Naive thymus-derived CD8-positive, alpha-beta T cell (primary cell): ENCODE measurements at regions not wholly inside any gene's neighbourhood (a gene's known extent, or its start where the extent isn't known, plus 50 kb on each side); places are given as distances from the start of the nearest gene placed in this dataset.

Experiments used
- ATAC-seq, 2 donors: fragments of 150-1000 bp; cut with Tn5 transposase in 1 of 2; sonication (Bioruptor Pico), chemical (Tn5 transposase) in 1 of 2; 1 replicate in 1 of 2; 2 replicates in 1 of 2; pipeline ENCODE4 v1.10.0; 2021; ENCODE audit warnings: mild to moderate bottlenecking in 2 of 2, moderate library complexity in 2 of 2
- POLR2A ChIA-PET: fragments of 350-600 bp; sonication (Branson Sonifier 250); formaldehyde crosslinking; loops from one replicate; lab custom pipeline; 2021; ENCODE audit warnings: antibody characterized with exemption; lab: Charles Lee
- DNase-seq, 10 donors: peaks; one replicate each; pipeline versions ENCODE4 v3.0.0 to v3.0.0-alpha.2; 2020 to 2022
- H3K27ac Mint-ChIP-seq, 10 donors: one replicate each; pipeline ENCODE4 v1.8.0; 2020 to 2022; ENCODE audit warnings: mild to moderate bottlenecking in 10 of 10, mixed read lengths in 10 of 10, moderate library complexity in 4 of 10, inconsistent platforms in 1 of 10
- H3K27me3 Mint-ChIP-seq, 5 donors: one replicate each; pipeline ENCODE4 v1.8.0; 2021 to 2022; ENCODE audit warnings: mixed read lengths in 5 of 5
- H3K36me3 Mint-ChIP-seq, 3 donors: one replicate each; pipeline ENCODE4 v1.8.0; 2020 to 2022; ENCODE audit warnings: mixed read lengths in 3 of 3, mild to moderate bottlenecking in 2 of 3, inconsistent platforms in 1 of 3
- H3K4me1 Mint-ChIP-seq, 4 donors: one replicate each; pipeline ENCODE4 v1.8.0; 2021 to 2022; ENCODE audit warnings: mixed read lengths in 4 of 4
- H3K4me3 Mint-ChIP-seq, 10 donors: one replicate each; pipeline ENCODE4 v1.8.0; 2020 to 2022; ENCODE audit warnings: mild to moderate bottlenecking in 10 of 10, mixed read lengths in 10 of 10, moderate library complexity in 6 of 10, inconsistent platforms in 1 of 10
- H3K9me3 Mint-ChIP-seq, 9 donors: one replicate each; pipeline ENCODE4 v1.8.0; 2020 to 2022; ENCODE audit warnings: mixed read lengths in 9 of 9, mild to moderate bottlenecking in 3 of 9, inconsistent platforms in 1 of 9, moderate library complexity in 1 of 9

DNA sequence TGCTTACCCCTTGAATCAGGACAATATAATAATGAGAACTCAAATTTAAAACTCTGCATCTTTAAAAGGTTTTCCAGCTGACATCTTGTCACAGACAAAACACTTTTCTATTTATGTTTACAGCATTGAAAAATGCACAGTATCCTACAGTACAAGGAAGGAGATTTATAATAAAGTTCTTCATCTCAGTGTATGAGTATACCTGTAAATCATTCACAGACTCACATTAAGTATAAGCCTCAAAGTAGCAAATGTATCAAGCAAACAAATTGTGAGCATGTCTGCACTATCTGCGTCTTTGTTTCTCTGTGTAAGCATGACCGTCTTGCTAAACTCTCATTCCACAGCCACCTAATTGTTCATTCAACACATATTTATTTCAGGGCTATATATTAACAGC is 52.8 kb downstream of the PPP1R2C start:
- peaks cover 0 to 13% (median 1%) of the 10 kb centered on the region in 4 donors for H3K4me1 Mint-ChIP-seq
- H3K4me3 Mint-ChIP-seq, result no peak overlapping the region
- DNase-seq, result no peak
- H3K27ac Mint-ChIP-seq, result no peak overlapping the region
- H3K27me3 Mint-ChIP-seq, result no peaks in the 10 kb centered on the region
- POLR2A ChIA-PET, result no interaction called here
- no peak for ATAC-seq
- peaks cover 0 to 9% (median 0%) of the 10 kb centered on the region in 3 donors for H3K36me3 Mint-ChIP-seq
- H3K9me3 Mint-ChIP-seq, result peaks cover 0 to 6% (median 0%) of the 10 kb centered on the region in 9 donors

GRCh38 chrX:42720209-42720608 is 57.8 kb downstream of the PPP1R2C start:
- Mint-ChIP-seq H3K27me3 (no peaks in the 10 kb centered on the region), H3K27ac (peak overlapping the region in 2 of 10 donors; percentile 13 to 39)

DNA sequence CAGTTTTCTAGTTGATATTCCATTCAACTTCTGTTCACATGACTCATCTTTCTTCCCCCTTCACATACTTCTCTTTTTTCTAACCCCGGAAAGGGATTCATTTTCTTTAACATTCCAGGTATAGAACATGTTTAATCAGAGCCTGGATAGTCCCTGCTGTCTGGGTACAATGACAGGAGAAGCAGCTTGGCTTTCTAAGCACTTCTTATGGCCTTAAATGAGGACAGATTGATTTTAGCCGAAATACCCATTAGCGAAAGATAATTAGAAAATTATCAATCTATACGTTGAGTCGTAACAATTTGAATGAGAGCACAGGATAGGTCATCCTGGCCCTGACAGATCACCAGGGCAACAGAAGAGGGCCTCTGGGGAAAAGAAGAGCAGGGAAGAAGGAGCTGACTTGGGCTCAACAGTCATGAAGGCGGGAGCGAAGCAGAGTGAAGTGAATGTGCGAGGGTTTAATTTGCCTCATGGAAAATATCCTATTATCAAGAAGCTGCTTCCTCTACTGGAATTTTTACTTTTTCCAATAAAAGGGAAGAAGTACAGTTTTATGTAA is 62.2 kb downstream of the PPP1R2C start:
- H3K9me3 Mint-ChIP-seq, result peaks cover 0 to 7% (median 0%) of the 10 kb centered on the region in 9 donors
- H3K27me3 Mint-ChIP-seq, result no peaks in the 10 kb centered on the region
- no peaks in the 10 kb centered on the region for H3K36me3 Mint-ChIP-seq
- ATAC-seq, result no peak
- DNase-seq, result no peak
- H3K27ac Mint-ChIP-seq, result peak overlapping the region in 1 of 10 donors; percentile 57
- H3K4me1 Mint-ChIP-seq, result peaks cover 2 to 21% (median 14%) of the 10 kb centered on the region in 4 donors
- peak overlapping the region in 4 of 10 donors; percentile 11 to 56 (median 47) for H3K4me3 Mint-ChIP-seq
- POLR2A ChIA-PET, result interaction anchor here (0.7 kb wide), 1 partner anchor 12 kb away, joined by 3 read pairs; no protein-coding TSS in a partner anchor

More at GRCh38 chrX:42720209-42720608, 57.8 kb downstream of the PPP1R2C start:
- no peak for DNase-seq
- Mint-ChIP-seq H3K36me3 (peaks cover 0 to 5% (median 0%) of the 10 kb centered on the region in 3 donors), H3K9me3 (peaks cover 0 to 7% (median 0%) of the 10 kb centered on the region in 9 donors), H3K4me1 (peaks cover 2 to 15% (median 10%) of the 10 kb centered on the region in 4 donors), H3K4me3 (no peak overlapping the region)
- ATAC-seq, result no peak
- POLR2A ChIA-PET, result no interaction called here

GRCh38 chrX:42714981-42715700 is 62.8 kb downstream of the PPP1R2C start:
- peak; percentile 85 to 88 for ATAC-seq
- H3K27me3 Mint-ChIP-seq, result no peaks in the 10 kb centered on the region
- H3K36me3 Mint-ChIP-seq, result no peaks in the 10 kb centered on the region
- peak overlapping the region in 5 of 10 donors; percentile 11 to 56 (median 40) for H3K4me3 Mint-ChIP-seq
- POLR2A ChIA-PET, result interaction anchor here (0.7 kb wide), 1 partner anchor 13 kb away, joined by 3 read pairs; no protein-coding TSS in a partner anchor
- peak overlapping the region in 1 of 10 donors; percentile 57 for H3K27ac Mint-ChIP-seq
- peak in 8 of 10 donors; percentile 11 to 67 (median 34) for DNase-seq
- peaks cover 0 to under 1% (median 0%) of the 10 kb centered on the region in 9 donors for H3K9me3 Mint-ChIP-seq
- peaks cover 2 to 18% (median 14%) of the 10 kb centered on the region in 4 donors for H3K4me1 Mint-ChIP-seq

GRCh38 chrX:42710452-42710851 is 67.5 kb downstream of the PPP1R2C start:
- peaks cover under 1 to 19% (median 10%) of the 10 kb centered on the region in 4 donors for H3K4me1 Mint-ChIP-seq
- no peaks in the 10 kb centered on the region for H3K36me3 Mint-ChIP-seq
- H3K27ac Mint-ChIP-seq, result no peak overlapping the region
- no peaks in the 10 kb centered on the region for H3K9me3 Mint-ChIP-seq
- no peaks in the 10 kb centered on the region for H3K27me3 Mint-ChIP-seq
- ATAC-seq (no peak), DNase-seq (no peak)
- H3K4me3 Mint-ChIP-seq, result no peak overlapping the region
- POLR2A ChIA-PET, result no interaction called here

DNA sequence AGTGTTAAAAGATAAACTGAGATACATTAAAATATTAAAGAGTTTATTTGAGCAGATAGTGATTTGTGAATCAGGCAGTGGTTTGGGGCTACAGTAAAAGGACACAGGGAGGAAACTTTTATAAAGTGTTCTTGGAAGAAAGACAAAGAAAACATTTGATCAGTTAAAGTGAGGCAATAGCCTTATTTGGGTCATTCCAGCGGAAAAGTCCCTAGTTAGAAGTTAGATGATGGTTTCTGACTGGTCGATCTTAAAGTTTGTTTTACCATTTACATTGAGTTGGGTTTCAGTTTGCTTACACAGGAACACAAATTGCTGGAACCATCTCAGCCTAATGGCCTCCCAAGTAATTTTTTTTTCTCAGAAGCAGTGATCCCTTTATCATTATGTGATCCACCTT is 69.7 kb downstream of the PPP1R2C start:
- no peak overlapping the region for H3K4me3 Mint-ChIP-seq
- no peaks in the 10 kb centered on the region for H3K36me3 Mint-ChIP-seq
- POLR2A ChIA-PET, result no interaction called here
- peaks cover 2 to 17% (median 13%) of the 10 kb centered on the region in 4 donors for H3K4me1 Mint-ChIP-seq
- no peak for ATAC-seq
- no peaks in the 10 kb centered on the region for H3K27me3 Mint-ChIP-seq
- H3K9me3 Mint-ChIP-seq, result no peaks in the 10 kb centered on the region
- H3K27ac Mint-ChIP-seq, result no peak overlapping the region
- no peak for DNase-seq

DNA sequence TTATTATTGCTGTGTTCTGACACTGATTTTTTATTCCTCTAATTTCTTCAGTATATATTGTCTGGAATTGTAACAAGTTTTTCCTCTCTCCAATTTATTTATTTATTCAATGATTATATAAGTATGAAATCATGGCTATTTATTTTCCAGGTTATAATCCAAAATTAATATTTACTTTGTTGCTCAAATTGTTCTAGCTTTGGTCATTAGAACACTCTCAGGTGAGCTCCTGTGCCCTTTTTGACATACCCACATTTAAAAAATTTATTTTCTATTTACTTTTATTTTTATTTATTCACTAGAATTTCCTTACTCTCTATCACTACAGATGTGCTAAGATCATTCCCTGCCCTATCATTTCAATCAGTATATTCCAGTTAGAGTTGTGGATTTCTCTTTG is 70.2 kb downstream of the PPP1R2C start:
- no peak overlapping the region for H3K4me3 Mint-ChIP-seq
- H3K27ac Mint-ChIP-seq, result no peak overlapping the region
- DNase-seq (no peak), ATAC-seq (no peak)
- H3K9me3 Mint-ChIP-seq, result peaks cover 0 to 2% (median 0%) of the 10 kb centered on the region in 9 donors
- peaks cover 2 to 17% (median 13%) of the 10 kb centered on the region in 4 donors for H3K4me1 Mint-ChIP-seq
- POLR2A ChIA-PET, result no interaction called here
- H3K27me3 Mint-ChIP-seq, result no peaks in the 10 kb centered on the region
- no peaks in the 10 kb centered on the region for H3K36me3 Mint-ChIP-seq

DNA sequence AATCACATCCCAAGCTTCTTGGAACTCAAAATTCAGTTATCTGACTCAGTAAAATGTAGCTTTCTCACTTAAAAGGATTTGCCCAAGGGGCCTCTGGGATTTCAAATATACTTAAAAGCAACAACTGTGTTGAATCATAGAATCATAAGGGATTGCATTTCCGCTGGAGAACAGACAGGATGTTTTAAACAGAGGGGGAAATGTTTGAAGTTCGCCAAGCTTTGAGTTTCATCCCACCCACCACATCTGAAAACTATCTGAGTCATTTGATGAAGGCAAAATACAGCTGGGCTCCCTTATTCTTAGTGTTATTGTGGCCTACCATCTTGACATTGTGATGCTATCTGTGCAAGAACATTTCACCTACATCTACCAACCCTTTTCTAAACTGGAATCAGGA is 73.5 kb downstream of the PPP1R2C start:
- H3K27ac Mint-ChIP-seq, result peak overlapping the region in 2 of 10 donors; percentile 32 to 75
- H3K36me3 Mint-ChIP-seq, result peaks cover 0 to 10% (median 2%) of the 10 kb centered on the region in 3 donors
- H3K27me3 Mint-ChIP-seq, result no peaks in the 10 kb centered on the region
- DNase-seq (peak in 2 of 10 donors; percentile 18 to 25), ATAC-seq (peak in 1 of 2 donors; percentile 42)
- peak overlapping the region in 1 of 10 donors; percentile 57 for H3K4me3 Mint-ChIP-seq
- POLR2A ChIA-PET, result interaction anchor here (0.8 kb wide), 1 partner anchor 9 kb away, joined by 3 read pairs; no protein-coding TSS in a partner anchor
- peaks cover 0 to 13% (median 3%) of the 10 kb centered on the region in 9 donors for H3K9me3 Mint-ChIP-seq
- peaks cover 2 to 18% (median 15%) of the 10 kb centered on the region in 4 donors for H3K4me1 Mint-ChIP-seq

DNA sequence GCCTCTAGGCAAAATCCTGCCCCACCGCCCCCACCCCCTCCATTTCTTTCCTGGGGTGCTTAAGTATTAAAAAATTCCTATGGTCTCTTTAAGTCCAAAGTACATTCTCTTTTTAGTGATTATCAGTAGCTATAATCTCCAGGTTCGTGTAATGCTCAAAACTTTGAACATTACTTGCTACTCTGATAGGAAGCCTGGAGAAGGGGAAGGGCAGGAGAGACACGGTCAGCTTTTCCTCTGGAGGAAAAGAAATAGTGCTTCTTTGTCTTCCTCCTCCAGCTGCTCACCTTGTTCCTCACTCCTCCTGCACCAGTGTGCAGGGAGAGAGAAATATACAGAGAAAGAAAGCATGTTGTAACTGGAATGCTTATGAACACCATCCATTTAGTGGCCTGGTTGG is 80.4 kb downstream of the PPP1R2C start:
- ATAC-seq (no peak), DNase-seq (no peak)
- Mint-ChIP-seq H3K27me3 (no peaks in the 10 kb centered on the region), H3K27ac (no peak overlapping the region), H3K9me3 (peaks cover 0 to 13% (median 3%) of the 10 kb centered on the region in 9 donors), H3K4me1 (peaks cover 2 to 12% (median 4%) of the 10 kb centered on the region in 4 donors), H3K36me3 (peaks cover 0 to 15% (median 2%) of the 10 kb centered on the region in 3 donors), H3K4me3 (no peak overlapping the region)
- POLR2A ChIA-PET, result no interaction called here

DNA sequence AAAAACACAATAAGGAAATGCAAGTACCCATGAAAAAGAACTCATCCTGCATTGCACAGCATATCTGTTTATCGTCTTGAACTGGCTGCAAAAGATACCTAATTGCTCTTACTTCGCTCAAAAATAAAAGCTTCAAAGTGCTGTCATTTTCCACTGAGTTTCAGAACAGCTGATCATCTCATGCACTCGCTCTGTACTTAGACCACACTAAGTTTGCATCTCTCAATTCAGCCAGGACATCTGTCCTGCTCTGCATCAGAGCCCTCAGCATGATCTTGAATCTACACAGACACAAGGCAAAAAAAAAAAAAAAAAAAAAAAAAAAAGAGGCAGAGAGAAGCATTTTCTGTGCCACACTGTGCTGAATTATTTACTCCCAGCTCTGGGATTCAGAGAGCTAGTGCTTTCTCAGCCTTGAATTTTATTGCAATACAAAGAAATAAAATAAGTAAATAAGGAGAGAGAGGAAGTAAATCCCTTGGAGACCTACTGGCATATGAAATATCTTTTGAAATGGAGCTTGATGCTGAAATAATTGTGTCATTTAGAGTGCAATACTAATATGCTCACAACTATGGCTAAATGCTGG is 81.3 kb downstream of the PPP1R2C start:
- peaks cover 2 to 8% (median 4%) of the 10 kb centered on the region in 4 donors for H3K4me1 Mint-ChIP-seq
- no peaks in the 10 kb centered on the region for H3K27me3 Mint-ChIP-seq
- H3K27ac Mint-ChIP-seq, result no peak overlapping the region
- peaks cover 0 to 8% (median 2%) of the 10 kb centered on the region in 3 donors for H3K36me3 Mint-ChIP-seq
- POLR2A ChIA-PET, result interaction anchor here (0.6 kb wide), 2 partner anchors 72 to 968 kb away, joined by 3 to 6 read pairs; no protein-coding TSS in a partner anchor
- ATAC-seq (no peak), DNase-seq (no peak)
- H3K4me3 Mint-ChIP-seq, result no peak overlapping the region
- H3K9me3 Mint-ChIP-seq, result peaks cover 0 to 8% (median 2%) of the 10 kb centered on the region in 9 donors

DNA sequence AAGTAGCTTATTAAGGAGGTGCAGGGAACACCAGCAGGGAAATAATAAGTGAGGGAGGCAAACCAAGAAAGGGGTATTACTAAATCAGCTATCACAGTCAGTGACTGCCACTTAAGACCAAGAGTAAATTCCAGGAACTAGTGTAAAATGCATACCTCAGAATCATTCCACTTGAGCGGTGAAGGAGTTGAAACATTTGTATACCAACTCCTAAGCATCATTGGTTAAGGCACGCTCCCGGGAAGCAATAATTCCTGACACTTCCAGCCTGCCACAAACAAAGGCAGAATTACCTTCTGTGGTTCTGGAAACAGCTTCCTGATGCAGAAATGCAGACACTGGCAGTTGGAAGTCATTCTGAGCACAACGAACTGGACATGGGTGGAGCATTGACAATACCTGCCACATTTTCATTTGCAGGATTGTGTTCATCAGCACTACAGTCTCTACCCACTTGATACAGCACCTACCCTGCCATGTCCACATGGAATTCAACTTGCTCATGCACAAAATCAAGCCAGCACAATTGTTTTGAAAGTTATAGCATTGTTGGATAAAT is 82.1 kb downstream of the PPP1R2C start:
- no peaks in the 10 kb centered on the region for H3K27me3 Mint-ChIP-seq
- DNase-seq (no peak), ATAC-seq (no peak)
- POLR2A ChIA-PET, result interaction anchor here (0.6 kb wide), 1 partner anchor 73 kb away, joined by 3 read pairs; no protein-coding TSS in a partner anchor
- H3K36me3 Mint-ChIP-seq, result peaks cover 0 to 5% (median 2%) of the 10 kb centered on the region in 3 donors
- H3K27ac Mint-ChIP-seq, result no peak overlapping the region
- H3K4me3 Mint-ChIP-seq, result no peak overlapping the region
- H3K4me1 Mint-ChIP-seq, result peaks cover 2 to 8% (median 4%) of the 10 kb centered on the region in 4 donors
- peaks cover 0 to 5% (median 0%) of the 10 kb centered on the region in 9 donors for H3K9me3 Mint-ChIP-seq

- POLR2A ChIA-PET, result no interaction called here
- H3K27me3 Mint-ChIP-seq, result no peaks in the 10 kb centered on the region
- peaks cover 0 to 5% (median 0%) of the 10 kb centered on the region in 9 donors for H3K9me3 Mint-ChIP-seq
- no peak overlapping the region for H3K4me3 Mint-ChIP-seq
- no peak overlapping the region for H3K27ac Mint-ChIP-seq
- peaks cover 0 to 5% (median 0%) of the 10 kb centered on the region in 3 donors for H3K36me3 Mint-ChIP-seq
- H3K4me1 Mint-ChIP-seq, result peaks cover 2 to 8% (median 4%) of the 10 kb centered on the region in 4 donors
- DNase-seq (no peak), ATAC-seq (no peak)
These were observed 83.6 kb downstream of the PPP1R2C start for GRCh38 chrX:42694260-42694815.
